Endothelial cell of umbilical vein (primary cell): ENCODE measurements at regions not wholly inside any gene's neighbourhood (a gene's known extent, or its start where the extent isn't known, plus 50 kb on each side); places are given as distances from the start of the nearest gene placed in this dataset.

ENCODE experiments used
- BruUV-seq: library from RNA; stranded (reverse); fragments of 400-500 nt; replicated peaks from 2 replicates; lab custom pipeline; 2021; lab: Mats Ljungman, UMichigan
- CTCF ChIA-PET: fragments of 300-600, 350-600 bp; sonication (Branson Sonifier 250); formaldehyde crosslinking; loops from one replicate; lab custom pipeline; 2021; ENCODE audit warnings: antibody characterized with exemption, inconsistent platforms; lab: Charles Lee
- POLR2A ChIA-PET: fragments of 300-600, 350-600 bp; sonication (Branson Sonifier 250); formaldehyde crosslinking; loops from one replicate; lab custom pipeline; 2021; ENCODE audit warnings: antibody characterized with exemption, inconsistent platforms; lab: Charles Lee
- DNase-seq: peaks from one replicate; pipeline ENCODE4 v3.0.0-alpha.2; 2011; ENCODE audit warnings: low read depth, low spot score
- FAIRE-seq: peaks from 2 replicates; lab custom pipeline; 2011; peaks lifted over from hg19 to GRCh38; lab: Jason Lieb, UNC
- H2AFZ ChIP-seq: 2 replicates; pipeline ENCODE4 v1.6.0; 2012; ENCODE audit warnings: low read depth, low read length, control low read depth, inconsistent platforms
- H3K27ac ChIP-seq: 2 replicates; pipeline ENCODE4 v1.5.1; 2011; ENCODE audit warnings: low read depth, mild to moderate bottlenecking, control low read depth, low read length, moderate library complexity; ENCODE audit not compliant: insufficient read depth
- H3K27me3 ChIP-seq, 2 experiments: 2 replicates each; pipeline versions ENCODE4 v1.6.0 to v1.6.1; 2011; ENCODE audit warnings: low read length in 2 of 2, mixed read lengths in 1 of 2; ENCODE audit not compliant: control insufficient read depth in 2 of 2, insufficient read depth in 2 of 2
- H3K36me3 ChIP-seq, 2 experiments: 2 replicates in 1 of 2; 3 replicates in 1 of 2; pipeline ENCODE4 v1.5.1; 2011; ENCODE audit warnings: low read length in 2 of 2, mild to moderate bottlenecking in 1 of 2, moderate library complexity in 1 of 2; ENCODE audit not compliant: control insufficient read depth in 2 of 2, insufficient read depth in 2 of 2; ENCODE audit errors: extremely low read depth in 1 of 2
- H3K4me1 ChIP-seq: 3 replicates; pipeline ENCODE4 v1.5.1; 2011; ENCODE audit warnings: mild to moderate bottlenecking, low read length; ENCODE audit not compliant: control insufficient read depth, insufficient read depth; ENCODE audit errors: extremely low read depth
- H3K4me2 ChIP-seq: 2 replicates; pipeline ENCODE4 v1.6.1; 2011; ENCODE audit warnings: low read length, control low read depth, mixed read lengths; ENCODE audit not compliant: insufficient read depth
- H3K4me3 ChIP-seq, 3 experiments: fragments of 200-600 bp in 1 of 3; sonication (generic), shearing (Covaris generic) in 1 of 3; replicated peaks in 1 of 3; 2 replicates each; pipeline ENCODE4 v1.5.1; 2011 to 2016; ENCODE audit warnings: control low read depth in 3 of 3, low read length in 3 of 3, mild to moderate bottlenecking in 2 of 3, inconsistent platforms in 1 of 3, low read depth in 1 of 3, moderate library complexity in 1 of 3; ENCODE audit not compliant: insufficient read depth in 1 of 3
- H3K79me2 ChIP-seq: 2 replicates; pipeline ENCODE4 v1.6.0; 2012; ENCODE audit warnings: low read length, inconsistent platforms; ENCODE audit not compliant: control insufficient read depth, insufficient read depth
- H3K9ac ChIP-seq: replicated peaks from 2 replicates; pipeline ENCODE3; 2011; ENCODE audit warnings: low read length, control low read depth; ENCODE audit not compliant: insufficient read depth; ENCODE audit errors: extremely low read depth
- H3K9me1 ChIP-seq: replicated peaks from 3 replicates; pipeline ENCODE4 v1.6.0; 2011; ENCODE audit warnings: mild to moderate bottlenecking, low read length; ENCODE audit not compliant: control insufficient read depth, insufficient read depth; ENCODE audit errors: extremely low read depth
- H3K9me3 ChIP-seq: replicated peaks from 2 replicates; pipeline ENCODE4 v1.5.1; 2012; ENCODE audit warnings: low read length, inconsistent platforms; ENCODE audit not compliant: control insufficient read depth, insufficient read depth
- H4K20me1 ChIP-seq: replicated peaks from 2 replicates; pipeline ENCODE3; 2011; ENCODE audit warnings: mild to moderate bottlenecking, low read length; ENCODE audit not compliant: control insufficient read depth, insufficient read depth; ENCODE audit errors: extremely low read depth
- CTCF ChIP-seq, 2 donors: IDR thresholded peaks; 1 replicate in 1 of 2; 2 replicates in 1 of 2; pipeline ENCODE4 v1.5.1; 2011; ENCODE audit warnings: low read length in 2 of 2, mild to moderate bottlenecking in 2 of 2, moderate library complexity in 2 of 2, control low read depth in 1 of 2, inconsistent platforms in 1 of 2, low read depth in 1 of 2; ENCODE audit not compliant: insufficient read depth in 1 of 2; ENCODE audit errors: extremely low read depth in 1 of 2
- EZH2 ChIP-seq: IDR thresholded peaks from 2 replicates; pipeline ENCODE4 v1.6.1; 2012; ENCODE audit warnings: borderline replicate concordance, low read depth, mild to moderate bottlenecking, moderate library complexity, low read length, inconsistent platforms; ENCODE audit not compliant: severe bottlenecking
- FOS ChIP-seq: IDR thresholded peaks from 2 replicates; pipeline ENCODE4 v1.6.1; 2011; ENCODE audit warnings: mild to moderate bottlenecking, low read length, moderate library complexity, borderline replicate concordance; ENCODE audit not compliant: insufficient read depth
- GATA2 ChIP-seq: IDR thresholded peaks from 2 replicates; pipeline ENCODE4 v1.7.0; 2011; ENCODE audit warnings: low read depth, mild to moderate bottlenecking, moderate library complexity, mixed read lengths, low read length; ENCODE audit not compliant: insufficient read length, insufficient read depth
- JUN ChIP-seq: IDR thresholded peaks from 2 replicates; pipeline ENCODE4 v1.6.1; 2011; ENCODE audit warnings: borderline replicate concordance, low read depth; ENCODE audit not compliant: insufficient read length, insufficient read depth
- MAX ChIP-seq: IDR thresholded peaks from 2 replicates; pipeline ENCODE4 v1.6.1; 2011; ENCODE audit not compliant: insufficient read depth, insufficient read length
- MYC ChIP-seq: IDR thresholded peaks from one replicate; pipeline ENCODE4 v1.6.1; 2011; ENCODE audit warnings: mild to moderate bottlenecking, low read depth, low read length
- POLR2A ChIP-seq: IDR thresholded peaks from 2 replicates; pipeline ENCODE4 v1.6.1; 2012; ENCODE audit warnings: low read depth, mild to moderate bottlenecking, control low read depth, low read length
- POLR2AphosphoS5 ChIP-seq: IDR thresholded peaks from 2 replicates; pipeline ENCODE4 v1.6.1; 2012; ENCODE audit warnings: low read depth, mild to moderate bottlenecking, control low read depth, low read length, moderate library complexity; ENCODE audit not compliant: insufficient read depth
- dilution Hi-C: fragments of 300-500 bp; cut with MboI; formaldehyde crosslinking; loops from one replicate; pipeline ENCODE4 v1.15.0; 2019; ENCODE audit warnings: low sequenced_read_pairs; ENCODE audit not compliant: extremely low pct_ligation_motif_present
- intact Hi-C: fragments of 100-400 bp; cut with micrococcal nuclease; formaldehyde crosslinking; loops from one replicate; pipeline ENCODE4 v1.10.0; 2022

GRCh38 chr13:59601993-59602392 is 561.7 kb downstream of the DIAPH3 start:
- POLR2A ChIA-PET = no interaction called here
- Histone ChIP-seq H3K4me2 (no peak overlapping the region), H3K9ac (no peak overlapping the region), H3K9me3 (no peaks in the 10 kb centered on the region), H3K36me3 (no peaks in the 10 kb centered on the region), H2AFZ (no peak overlapping the region), H3K27ac (no peak overlapping the region), H4K20me1 (no peaks in the 10 kb centered on the region), H3K9me1 (no peaks in the 10 kb centered on the region), H3K27me3 (no peaks in the 10 kb centered on the region), H3K4me1 (no peaks in the 10 kb centered on the region), H3K4me3 (no peak overlapping the region), H3K79me2 (no peaks in the 10 kb centered on the region)
- no TSS peak for BruUV-seq
- dilution Hi-C loops (no loop called here), intact Hi-C loops (no loop called here)
- no peak for DNase-seq
- CTCF ChIA-PET = no interaction called here
- TF ChIP-seq CTCF (IDR thresholded peaks at IDR 0.05; ENCODE audit: extremely low read depth in 1 of 2, insufficient read depth in 1 of 2, low read depth in 1 of 2, low read length in 2 of 2) = no peak
- TF ChIP-seq GATA2 = no peak
- no peak for TF ChIP-seq POLR2AphosphoS5
- TF ChIP-seq POLR2A = no peak
- no peak for TF ChIP-seq MAX
- no peak for TF ChIP-seq FOS
- no peak for TF ChIP-seq JUN
- TF ChIP-seq MYC = no peak
- no peak for TF ChIP-seq EZH2
- no peak for FAIRE-seq
